CD14-positive monocyte (primary cell): ENCODE measurements at regions not wholly inside any gene's neighbourhood (a gene's known extent, or its start where the extent isn't known, plus 50 kb on each side); places are given as distances from the start of the nearest gene placed in this dataset.

ENCODE experiments used
- DNase-seq, 3 donors: peaks; one replicate each; pipeline ENCODE4 v3.0.0-alpha.2; 2011 to 2022
- H2AFZ ChIP-seq: 2 replicates; pipeline ENCODE4 v1.6.0; 2012; ENCODE audit warnings: mild to moderate bottlenecking, low read depth, low read length, inconsistent platforms; ENCODE audit not compliant: insufficient read depth, poor library complexity, severe bottlenecking
- H3K27ac ChIP-seq, 2 donors: 1 replicate in 1 of 2; 2 replicates in 1 of 2; pipeline ENCODE4 v1.5.1; 2012 to 2013; ENCODE audit warnings: low read length in 2 of 2, control low read depth in 1 of 2, inconsistent platforms in 1 of 2, low read depth in 1 of 2, mild to moderate bottlenecking in 1 of 2
- H3K27me3 ChIP-seq, 2 donors: one replicate each; pipeline versions ENCODE4 v1.6.0 to v1.6.1; 2011 to 2013; ENCODE audit warnings: low read length in 2 of 2; ENCODE audit not compliant: control insufficient read depth in 2 of 2, insufficient read depth in 2 of 2
- H3K36me3 ChIP-seq, 2 donors: replicated peaks in 1 of 2; 1 replicate in 1 of 2; 2 replicates in 1 of 2; pipeline versions ENCODE4 v1.5.1 to v1.6.1; 2012 to 2013; ENCODE audit warnings: low read length in 2 of 2, control low read depth in 1 of 2, inconsistent platforms in 1 of 2, mild to moderate bottlenecking in 1 of 2; ENCODE audit not compliant: insufficient read depth in 2 of 2, control insufficient read depth in 1 of 2
- H3K4me1 ChIP-seq, 2 donors: 1 replicate in 1 of 2; 2 replicates in 1 of 2; pipeline versions ENCODE4 v1.5.1 to v1.6.1; 2012 to 2013; ENCODE audit warnings: low read length in 2 of 2, control low read depth in 1 of 2, inconsistent platforms in 1 of 2, mild to moderate bottlenecking in 1 of 2, moderate library complexity in 1 of 2; ENCODE audit not compliant: insufficient read depth in 2 of 2, control insufficient read depth in 1 of 2
- H3K4me2 ChIP-seq: replicated peaks from 2 replicates; pipeline ENCODE3; 2012; ENCODE audit warnings: low read length, moderate library complexity, mild to moderate bottlenecking; ENCODE audit not compliant: poor library complexity, severe bottlenecking; ENCODE audit errors: extremely low read depth
- H3K4me3 ChIP-seq, 3 experiments: fragments of 200-600 bp in 1 of 3; sonication (generic) in 1 of 3; replicated peaks in 1 of 3; 1 replicate in 2 of 3; 2 replicates in 1 of 3; pipeline ENCODE4 v1.5.1; 2011 to 2013; ENCODE audit warnings: low read length in 3 of 3, mild to moderate bottlenecking in 3 of 3, control low read depth in 2 of 3, low read depth in 2 of 3, inconsistent platforms in 1 of 3, moderate library complexity in 1 of 3
- H3K79me2 ChIP-seq: 2 replicates; pipeline ENCODE4 v1.6.0; 2012; ENCODE audit warnings: mild to moderate bottlenecking, control low read depth, inconsistent platforms, low read length, moderate library complexity; ENCODE audit not compliant: insufficient read depth
- H3K9ac ChIP-seq: 2 replicates; pipeline ENCODE4 v1.6.0; 2017; ENCODE audit warnings: low read length, mild to moderate bottlenecking; ENCODE audit not compliant: insufficient read depth, poor library complexity, severe bottlenecking
- H3K9me3 ChIP-seq, 2 donors: replicated peaks in 1 of 2; 1 replicate in 1 of 2; 2 replicates in 1 of 2; pipeline versions ENCODE4 v1.5.1 to v1.6.1; 2012 to 2013; ENCODE audit warnings: low read length in 2 of 2, control low read depth in 1 of 2; ENCODE audit not compliant: control insufficient read depth in 1 of 2, insufficient read depth in 1 of 2
- H4K20me1 ChIP-seq: 2 replicates; pipeline ENCODE4 v1.6.0; 2012; ENCODE audit warnings: mild to moderate bottlenecking, low read length, control low read depth, moderate library complexity; ENCODE audit not compliant: insufficient read depth
- H3K27ac Mint-ChIP-seq, 7 donors: one replicate each; pipeline ENCODE4 v1.8.0; 2020; ENCODE audit warnings: mild to moderate bottlenecking in 7 of 7, mixed read lengths in 7 of 7, moderate library complexity in 6 of 7, inconsistent platforms in 2 of 7
- H3K27me3 Mint-ChIP-seq, 3 donors: one replicate each; pipeline ENCODE4 v1.8.0; 2021 to 2022; ENCODE audit warnings: low read depth in 3 of 3, mild to moderate bottlenecking in 3 of 3, mixed read lengths in 3 of 3, moderate library complexity in 3 of 3, inconsistent platforms in 1 of 3
- H3K36me3 Mint-ChIP-seq, 2 donors: one replicate each; pipeline ENCODE4 v1.8.0; 2020; ENCODE audit warnings: mixed read lengths in 2 of 2, inconsistent platforms in 1 of 2, mild to moderate bottlenecking in 1 of 2
- H3K4me1 Mint-ChIP-seq: one replicate; pipeline ENCODE4 v1.8.0; 2020; ENCODE audit warnings: mild to moderate bottlenecking, mixed read lengths
- H3K4me3 Mint-ChIP-seq, 2 donors: one replicate each; pipeline ENCODE4 v1.8.0; 2020; ENCODE audit warnings: mild to moderate bottlenecking in 2 of 2, mixed read lengths in 2 of 2, moderate library complexity in 1 of 2
- H3K9me3 Mint-ChIP-seq, 7 donors: one replicate each; pipeline ENCODE4 v1.8.0; 2020 to 2022; ENCODE audit warnings: mixed read lengths in 7 of 7, mild to moderate bottlenecking in 6 of 7, moderate library complexity in 6 of 7, inconsistent platforms in 2 of 7
- CTCF ChIP-seq: fragments of 200-600 bp; IDR thresholded peaks from one replicate; pipeline ENCODE4 v1.8.0; 2022; ENCODE audit warnings: antibody characterized with exemption, mild to moderate bottlenecking
- WGBS: methylation state at CpG from one replicate; pipeline ENCODE4 v1.1.5; 2013; ENCODE audit warnings: missing lambda C conversion rate; ENCODE audit not compliant: insufficient coverage; 5-methylcytosine and 5-hydroxymethylcytosine counted together
- intact Hi-C, 2 donors: fragments of 100-400 bp; cut with micrococcal nuclease; formaldehyde crosslinking; loops; one replicate each; pipeline versions ENCODE4 v1.15.0 to v1.15.1; 2023

- H3K4me3 ChIP-seq = no peak overlapping the region
- no peaks in the 10 kb centered on the region for H3K36me3 ChIP-seq
- peaks cover 4 to 10% (median 5%) of the 10 kb centered on the region in 3 donors for H3K27me3 Mint-ChIP-seq
- no peak overlapping the region for H3K4me3 Mint-ChIP-seq
- H3K9me3 ChIP-seq = peaks cover 5 to 10% of the 10 kb centered on the region in 2 donors
- TF ChIP-seq CTCF = no peak
- peaks cover 0 to 8% (median 5%) of the 10 kb centered on the region in 7 donors for H3K9me3 Mint-ChIP-seq
- H3K27ac ChIP-seq = no peak overlapping the region
- no peaks in the 10 kb centered on the region for H3K4me1 ChIP-seq
- no peak for DNase-seq
- intact Hi-C loops = no loop called here
- no peaks in the 10 kb centered on the region for H3K27me3 ChIP-seq
- H3K9ac ChIP-seq = no peak overlapping the region
- H3K27ac Mint-ChIP-seq = no peak overlapping the region
- H3K4me2 ChIP-seq = no peak overlapping the region
- no peaks in the 10 kb centered on the region for H4K20me1 ChIP-seq
- no peaks in the 10 kb centered on the region for H3K36me3 Mint-ChIP-seq
- no peak overlapping the region for H2AFZ ChIP-seq
- H3K79me2 ChIP-seq = no peaks in the 10 kb centered on the region
- WGBS = no CpG with 5 or more reads among the region's 1 CpG
- peaks cover 6% of the 10 kb centered on the region for H3K4me1 Mint-ChIP-seq
These were observed 224.8 kb downstream of the ABHD5 start for GRCh38 chr3:43915546-43915945.

GRCh38 chr3:43917361-43917760, 226.6 kb downstream of the ABHD5 start:
- Histone ChIP-seq H3K27ac (no peak overlapping the region), H3K79me2 (no peaks in the 10 kb centered on the region), H4K20me1 (no peaks in the 10 kb centered on the region), H3K4me2 (no peak overlapping the region), H3K4me3 (no peak overlapping the region), H2AFZ (no peak overlapping the region), H3K27me3 (peaks cover 2 to 5% of the 10 kb centered on the region in 2 donors), H3K9ac (no peak overlapping the region), H3K9me3 (peaks cover 5 to 10% of the 10 kb centered on the region in 2 donors), H3K4me1 (no peaks in the 10 kb centered on the region), H3K36me3 (no peaks in the 10 kb centered on the region)
- H3K9me3 Mint-ChIP-seq = peaks cover 0 to 8% (median 5%) of the 10 kb centered on the region in 7 donors
- no peak overlapping the region for H3K4me3 Mint-ChIP-seq
- no peak overlapping the region for H3K27ac Mint-ChIP-seq
- WGBS = 100% methylated on average over 1 of the region's 3 CpGs
- intact Hi-C loops = no loop called here
- TF ChIP-seq CTCF = no peak
- H3K4me1 Mint-ChIP-seq = peaks cover 4% of the 10 kb centered on the region
- no peak for DNase-seq
- peaks cover 5 to 14% (median 9%) of the 10 kb centered on the region in 3 donors for H3K27me3 Mint-ChIP-seq
- no peaks in the 10 kb centered on the region for H3K36me3 Mint-ChIP-seq
